ENCODE measurements at regions not wholly inside any gene's neighbourhood (a gene's known extent, or its start where the extent isn't known, plus 50 kb on each side); places are given as distances from the start of the nearest gene placed in this dataset.

DNA sequence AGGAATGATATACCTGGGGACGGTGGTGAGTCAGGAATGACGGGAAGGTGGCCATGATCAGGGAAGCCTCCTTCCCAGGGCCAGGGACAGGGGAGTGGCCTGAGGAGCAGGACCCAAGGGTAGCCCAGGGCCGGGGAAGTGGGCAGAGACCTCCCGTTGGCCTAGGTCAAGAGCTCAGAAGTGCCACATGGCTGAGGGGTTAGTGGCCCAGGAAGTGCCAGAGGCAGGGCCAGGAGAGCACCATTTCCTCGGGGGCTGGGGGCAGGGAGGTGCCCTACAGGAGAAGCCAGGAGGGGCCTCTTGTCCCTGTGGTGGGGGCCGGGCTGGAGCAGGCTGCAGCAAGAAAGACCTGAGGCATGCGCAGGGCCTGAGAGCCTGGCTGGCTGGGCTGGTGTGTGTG, 152.3 kb upstream of the ZSWIM2 start:
- no peaks in the 10 kb centered on the region for H4K20me1 ChIP-seq (ENCODE audit: insufficient read depth, low read length)
- no peak for FAIRE-seq

DNA sequence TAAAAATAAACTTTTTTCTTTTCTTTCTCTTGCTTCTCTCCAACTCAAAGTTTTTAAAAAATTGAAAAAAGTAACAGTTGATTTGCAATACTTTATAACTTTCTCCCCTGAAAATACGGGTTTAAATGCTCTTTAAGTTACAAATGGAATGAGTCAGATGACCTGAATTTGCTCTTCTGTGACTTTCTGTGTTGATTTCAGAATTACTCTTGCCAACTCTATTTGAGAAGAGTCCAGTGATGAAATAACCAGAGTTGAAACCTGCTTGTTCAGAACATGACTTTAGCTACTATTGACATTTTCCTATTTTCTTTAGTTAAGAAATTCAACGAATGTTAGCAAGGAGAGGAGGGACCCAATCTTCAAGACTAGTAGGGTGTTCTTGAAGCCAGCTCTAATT, 146.1 kb upstream of the ZSWIM2 start:
- H3K9me3 ChIP-seq (ENCODE audit: insufficient read depth, low read depth, low read length) = no peaks in the 10 kb centered on the region
- DNase-seq (ENCODE audit: low read depth) (peak; percentile 63), FAIRE-seq (no peak)
- H4K20me1 ChIP-seq (ENCODE audit: insufficient read depth, low read length) = no peaks in the 10 kb centered on the region
- no peaks in the 10 kb centered on the region for H3K27me3 ChIP-seq (ENCODE audit: insufficient read depth, low read length)
- H3K27ac ChIP-seq (ENCODE audit: low read depth, low read length) = no peak overlapping the region
- TF ChIP-seq EZH2 (IDR thresholded peaks at IDR 0.05; ENCODE audit: insufficient read depth, low read length) = no peak
- TF ChIP-seq, protein P1, sequence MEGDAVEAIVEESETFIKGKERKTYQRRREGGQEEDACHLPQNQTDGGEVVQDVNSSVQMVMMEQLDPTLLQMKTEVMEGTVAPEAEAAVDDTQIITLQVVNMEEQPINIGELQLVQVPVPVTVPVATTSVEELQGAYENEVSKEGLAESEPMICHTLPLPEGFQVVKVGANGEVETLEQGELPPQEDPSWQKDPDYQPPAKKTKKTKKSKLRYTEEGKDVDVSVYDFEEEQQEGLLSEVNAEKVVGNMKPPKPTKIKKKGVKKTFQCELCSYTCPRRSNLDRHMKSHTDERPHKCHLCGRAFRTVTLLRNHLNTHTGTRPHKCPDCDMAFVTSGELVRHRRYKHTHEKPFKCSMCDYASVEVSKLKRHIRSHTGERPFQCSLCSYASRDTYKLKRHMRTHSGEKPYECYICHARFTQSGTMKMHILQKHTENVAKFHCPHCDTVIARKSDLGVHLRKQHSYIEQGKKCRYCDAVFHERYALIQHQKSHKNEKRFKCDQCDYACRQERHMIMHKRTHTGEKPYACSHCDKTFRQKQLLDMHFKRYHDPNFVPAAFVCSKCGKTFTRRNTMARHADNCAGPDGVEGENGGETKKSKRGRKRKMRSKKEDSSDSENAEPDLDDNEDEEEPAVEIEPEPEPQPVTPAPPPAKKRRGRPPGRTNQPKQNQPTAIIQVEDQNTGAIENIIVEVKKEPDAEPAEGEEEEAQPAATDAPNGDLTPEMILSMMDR (IDR thresholded peaks at IDR 0.05; ENCODE audit: insufficient read depth, low read depth, low read length) = no peak
- H3K9me3 Mint-ChIP-seq (ENCODE audit: unreplicated experiment) = no peaks in the 10 kb centered on the region
- H3K36me3 Mint-ChIP-seq (ENCODE audit: low read depth, unreplicated experiment) = no peaks in the 10 kb centered on the region
- no peaks in the 10 kb centered on the region for H3K27me3 Mint-ChIP-seq (ENCODE audit: low read depth, unreplicated experiment)
- H3K36me3 ChIP-seq (ENCODE audit: insufficient read depth, low read length) = no peaks in the 10 kb centered on the region
- H3K4me3 Mint-ChIP-seq (ENCODE audit: unreplicated experiment) = no peak overlapping the region
- H3K4me1 Mint-ChIP-seq (ENCODE audit: low read depth, unreplicated experiment) = no peaks in the 10 kb centered on the region
- no peaks in the 10 kb centered on the region for H3K4me1 ChIP-seq (ENCODE audit: insufficient read depth, low read length)
- no peak overlapping the region for H3K4me2 ChIP-seq (ENCODE audit: low read length)
- H3K9ac ChIP-seq (ENCODE audit: low read length) = no peak overlapping the region
- H3K4me3 ChIP-seq (ENCODE audit: insufficient read depth, low read depth, low read length) = no peak overlapping the region
- H3K27ac Mint-ChIP-seq (ENCODE audit: unreplicated experiment) = no peak overlapping the region
- no peaks in the 10 kb centered on the region for H3K79me2 ChIP-seq (ENCODE audit: insufficient read depth, low read length)
- H2AFZ ChIP-seq (ENCODE audit: low read depth, low read length) = no peak overlapping the region

More for the DNA sequence above, 152.3 kb upstream of the ZSWIM2 start:
- Histone ChIP-seq H3K4me3 (ENCODE audit: insufficient read depth, low read depth, low read length) (no peak overlapping the region), H3K9ac (ENCODE audit: low read length) (no peak overlapping the region), H3K4me2 (ENCODE audit: low read length) (no peak overlapping the region), H3K9me3 (ENCODE audit: insufficient read depth, low read depth, low read length) (no peaks in the 10 kb centered on the region), H2AFZ (ENCODE audit: low read depth, low read length) (no peak overlapping the region), H3K36me3 (ENCODE audit: insufficient read depth, low read length) (no peaks in the 10 kb centered on the region), H3K27ac (ENCODE audit: low read depth, low read length) (no peak overlapping the region), H3K27me3 (ENCODE audit: insufficient read depth, low read length) (no peaks in the 10 kb centered on the region), H3K79me2 (ENCODE audit: insufficient read depth, low read length) (no peaks in the 10 kb centered on the region), H3K4me1 (ENCODE audit: insufficient read depth, low read length) (no peaks in the 10 kb centered on the region)
- Mint-ChIP-seq H3K4me3 (ENCODE audit: unreplicated experiment) (no peak overlapping the region), H3K27ac (ENCODE audit: unreplicated experiment) (no peak overlapping the region), H3K9me3 (ENCODE audit: unreplicated experiment) (peaks cover 1% of the 10 kb centered on the region), H3K4me1 (ENCODE audit: low read depth, unreplicated experiment) (no peaks in the 10 kb centered on the region), H3K36me3 (ENCODE audit: low read depth, unreplicated experiment) (no peaks in the 10 kb centered on the region), H3K27me3 (ENCODE audit: low read depth, unreplicated experiment) (no peaks in the 10 kb centered on the region)
- TF ChIP-seq EZH2 (IDR thresholded peaks at IDR 0.05; ENCODE audit: insufficient read depth, low read length) = no peak
- TF ChIP-seq, protein P1 (IDR thresholded peaks at IDR 0.05; ENCODE audit: insufficient read depth, low read depth, low read length) = no peak
- no peak for DNase-seq (ENCODE audit: low read depth)

DNA sequence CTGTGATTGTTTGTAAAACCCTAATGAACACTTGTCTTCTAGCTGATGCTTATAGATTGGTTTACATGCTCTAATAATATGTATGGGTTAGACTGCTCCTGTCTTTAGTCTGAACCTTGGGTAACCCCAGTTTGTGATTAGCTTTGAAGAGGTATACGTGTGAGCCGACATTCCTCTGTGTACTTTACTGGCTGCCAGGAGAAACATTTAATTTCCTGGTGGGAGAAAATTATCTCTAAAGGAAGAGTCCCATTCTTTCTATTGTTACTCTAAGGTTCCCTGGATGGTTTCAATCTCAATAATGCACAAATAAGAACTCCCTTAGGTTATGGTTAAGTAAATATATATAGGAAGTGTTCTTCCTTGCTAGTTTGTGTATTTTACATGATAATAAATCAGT, 143.6 kb upstream of the ZSWIM2 start:
- no peak overlapping the region for H3K9ac ChIP-seq (ENCODE audit: low read length)
- no peak overlapping the region for H3K4me3 ChIP-seq (ENCODE audit: insufficient read depth, low read depth, low read length)
- H3K4me2 ChIP-seq (ENCODE audit: low read length) = no peak overlapping the region
- no peak overlapping the region for H3K4me3 Mint-ChIP-seq (ENCODE audit: unreplicated experiment)
- no peaks in the 10 kb centered on the region for H3K4me1 Mint-ChIP-seq (ENCODE audit: low read depth, unreplicated experiment)
- H3K9me3 Mint-ChIP-seq (ENCODE audit: unreplicated experiment) = peaks cover under 1% of the 10 kb centered on the region
- H3K27ac Mint-ChIP-seq (ENCODE audit: unreplicated experiment) = no peak overlapping the region
- H3K9me3 ChIP-seq (ENCODE audit: insufficient read depth, low read depth, low read length) = no peaks in the 10 kb centered on the region
- DNase-seq (ENCODE audit: low read depth) (no peak), FAIRE-seq (no peak)
- H3K27me3 ChIP-seq (ENCODE audit: insufficient read depth, low read length) = no peaks in the 10 kb centered on the region
- no peaks in the 10 kb centered on the region for H4K20me1 ChIP-seq (ENCODE audit: insufficient read depth, low read length)
- H3K36me3 ChIP-seq (ENCODE audit: insufficient read depth, low read length) = no peaks in the 10 kb centered on the region
- no peaks in the 10 kb centered on the region for H3K4me1 ChIP-seq (ENCODE audit: insufficient read depth, low read length)
- TF ChIP-seq, protein P1 (IDR thresholded peaks at IDR 0.05; ENCODE audit: insufficient read depth, low read depth, low read length) = no peak
- no peak for TF ChIP-seq EZH2 (IDR thresholded peaks at IDR 0.05; ENCODE audit: insufficient read depth, low read length)
- H3K36me3 Mint-ChIP-seq (ENCODE audit: low read depth, unreplicated experiment) = no peaks in the 10 kb centered on the region
- H2AFZ ChIP-seq (ENCODE audit: low read depth, low read length) = no peak overlapping the region
- H3K27ac ChIP-seq (ENCODE audit: low read depth, low read length) = no peak overlapping the region
- no peaks in the 10 kb centered on the region for H3K27me3 Mint-ChIP-seq (ENCODE audit: low read depth, unreplicated experiment)
- H3K79me2 ChIP-seq (ENCODE audit: insufficient read depth, low read length) = no peaks in the 10 kb centered on the region
